ENCODE measurements at regions not wholly inside any gene's neighbourhood (a gene's known extent, or its start where the extent isn't known, plus 50 kb on each side); places are given as distances from the start of the nearest gene placed in this dataset.

DNA sequence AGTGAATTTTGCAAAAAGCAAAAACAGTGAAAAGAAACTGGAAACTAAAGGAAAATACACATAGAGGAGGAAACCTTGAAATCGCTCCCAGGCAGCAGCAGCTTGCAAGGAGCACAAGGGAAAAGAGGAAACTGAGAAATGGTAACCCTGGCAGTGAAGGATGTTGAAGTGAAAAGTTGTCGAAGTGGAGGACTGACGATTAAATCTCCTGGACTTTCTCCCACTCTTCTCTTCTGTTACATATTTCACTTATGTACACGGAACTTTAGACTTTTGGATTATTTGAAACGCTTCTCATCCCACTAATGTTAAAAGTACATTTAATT, 388.8 kb upstream of the USP15 start:
- DNase-seq (ENCODE audit: low spot score) = no peak

DNA sequence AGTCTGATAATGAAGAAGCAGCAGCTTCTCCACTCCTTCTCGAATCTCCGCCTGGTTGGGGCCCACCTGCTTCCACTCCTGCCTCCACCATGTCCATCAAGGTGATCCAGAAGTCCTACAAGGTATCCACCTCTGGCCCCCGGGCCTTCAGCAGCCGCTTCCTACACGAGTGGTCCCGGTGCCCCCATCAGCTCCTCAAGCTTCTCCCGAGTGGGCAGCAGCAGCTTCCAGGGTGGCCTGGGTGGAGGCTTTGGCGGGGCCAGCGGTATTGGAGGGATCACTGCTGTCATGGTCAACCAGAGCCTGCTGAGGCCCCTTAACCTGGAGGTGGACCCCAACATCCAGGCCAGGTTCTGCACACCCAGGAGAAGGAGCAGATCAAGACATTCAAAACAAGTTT, 381.0 kb upstream of the USP15 start:
- DNase-seq (ENCODE audit: low spot score) = no peak

DNA sequence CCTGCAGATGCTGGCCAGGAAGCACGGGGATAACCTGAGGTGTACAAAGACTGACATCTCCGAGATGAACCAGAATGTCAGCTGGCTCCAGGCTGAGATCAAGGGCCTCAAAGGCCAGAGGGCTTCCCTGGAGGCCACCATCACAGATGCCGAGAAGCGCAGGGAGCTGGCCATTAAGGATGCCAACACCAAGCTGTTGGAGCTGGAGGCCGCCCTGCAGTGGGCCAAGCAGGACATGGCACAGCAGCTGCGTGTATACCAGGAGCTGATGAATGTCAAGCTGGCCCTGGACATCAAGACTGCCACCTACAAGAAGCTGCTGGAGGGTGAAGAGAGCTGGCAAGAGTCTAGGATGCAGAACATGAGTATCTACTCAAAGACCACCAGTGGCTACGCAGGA, 380.0 kb upstream of the USP15 start:
- DNase-seq (ENCODE audit: low spot score) = no peak

DNA sequence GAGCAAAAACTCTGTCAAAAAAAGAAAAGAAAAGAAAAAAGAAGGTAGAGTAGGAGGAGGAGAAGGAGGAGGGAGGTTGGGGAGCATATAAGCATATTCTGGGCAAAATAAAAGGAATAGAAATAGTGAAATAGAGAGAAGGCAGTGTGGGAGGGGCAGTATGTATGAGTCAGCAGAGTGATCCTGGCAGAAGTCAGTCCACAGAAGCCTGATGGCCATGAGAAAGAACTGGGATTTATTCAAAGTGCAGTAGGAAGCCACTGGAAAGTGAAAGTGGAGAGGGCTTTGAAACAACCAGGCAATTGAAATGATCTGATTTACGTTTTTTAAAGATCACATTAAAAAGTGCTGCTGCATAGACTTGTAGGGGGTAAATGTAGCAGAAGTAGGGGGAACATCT, 368.6 kb upstream of the USP15 start:
- DNase-seq (ENCODE audit: low spot score) = no peak

DNA sequence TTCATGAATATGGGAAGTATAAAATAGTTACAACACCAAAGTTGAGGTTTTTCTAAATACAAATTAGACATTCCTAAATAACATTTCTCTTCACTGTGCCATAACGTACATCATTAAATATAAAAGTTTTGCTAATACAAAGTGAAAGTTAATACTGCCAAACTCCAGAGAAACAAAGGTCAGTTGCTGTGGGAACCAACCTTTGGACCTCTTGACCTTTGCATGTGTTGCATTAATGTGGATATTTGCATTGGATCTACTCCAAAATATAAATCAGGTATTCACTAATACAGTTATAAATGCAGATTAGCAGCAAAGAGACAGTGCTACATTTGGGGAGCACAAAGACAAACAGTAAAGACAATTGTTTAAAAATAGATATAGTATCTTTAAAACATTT, 366.0 kb upstream of the USP15 start:
- no peak for DNase-seq (ENCODE audit: low spot score)

DNA sequence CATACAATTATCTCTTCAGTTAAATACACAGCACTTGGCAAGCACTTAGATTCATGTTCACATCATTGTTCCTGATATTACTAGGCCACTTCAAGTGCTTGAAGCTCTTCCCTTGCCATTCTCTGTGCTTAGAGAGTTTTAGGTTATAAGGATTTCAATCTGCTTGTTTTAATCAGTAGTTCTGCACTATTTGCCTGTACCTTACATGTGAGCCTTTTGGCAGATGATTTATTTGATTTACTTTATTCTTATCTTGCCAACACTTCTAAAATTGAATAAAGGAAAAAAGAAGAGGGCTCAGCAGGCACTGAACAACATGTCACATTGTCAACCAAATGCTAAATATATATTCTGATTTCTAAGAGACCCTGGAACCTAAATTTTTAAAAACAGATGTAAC, 363.8 kb upstream of the USP15 start:
- DNase-seq (ENCODE audit: low spot score) = no peak

DNA sequence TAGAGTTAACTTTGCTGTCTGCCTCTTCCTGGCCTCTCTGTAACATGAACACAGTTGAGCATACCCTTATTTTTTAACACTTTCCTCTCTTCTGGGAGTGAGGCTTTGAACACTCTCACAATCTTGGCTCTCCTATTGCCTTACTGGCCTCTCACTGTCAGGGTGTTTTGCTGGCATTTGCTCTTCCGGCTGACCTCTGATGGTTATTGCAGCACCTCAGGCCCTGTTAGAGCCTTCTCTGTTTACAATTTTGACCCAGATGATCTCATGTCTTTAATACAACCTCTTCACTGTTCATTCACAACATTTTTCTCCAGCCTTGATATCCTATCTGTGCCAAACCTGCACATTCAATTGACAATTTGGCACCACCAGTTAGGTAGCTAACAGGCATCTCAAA, 357.8 kb upstream of the USP15 start:
- DNase-seq (ENCODE audit: low spot score) = no peak

DNA sequence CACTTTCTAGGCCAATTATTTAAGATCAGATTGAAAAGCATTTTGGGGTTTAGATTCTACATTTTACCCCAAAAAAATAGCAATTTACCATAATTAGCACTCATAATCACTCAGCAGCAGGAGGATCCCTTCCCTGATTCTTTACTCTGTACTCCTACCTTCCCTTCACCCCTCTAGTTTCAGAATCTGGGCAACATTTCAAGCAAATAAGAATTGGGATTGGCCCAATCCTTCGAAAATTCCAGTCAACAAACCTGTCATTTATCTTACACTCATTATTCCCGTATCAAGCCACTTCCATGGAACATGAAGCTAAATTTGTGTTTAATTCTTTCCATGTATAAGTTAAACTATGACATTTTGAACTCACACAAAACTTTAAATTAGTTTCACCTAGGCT, 349.1 kb upstream of the USP15 start:
- DNase-seq (ENCODE audit: low spot score) = no peak

DNA sequence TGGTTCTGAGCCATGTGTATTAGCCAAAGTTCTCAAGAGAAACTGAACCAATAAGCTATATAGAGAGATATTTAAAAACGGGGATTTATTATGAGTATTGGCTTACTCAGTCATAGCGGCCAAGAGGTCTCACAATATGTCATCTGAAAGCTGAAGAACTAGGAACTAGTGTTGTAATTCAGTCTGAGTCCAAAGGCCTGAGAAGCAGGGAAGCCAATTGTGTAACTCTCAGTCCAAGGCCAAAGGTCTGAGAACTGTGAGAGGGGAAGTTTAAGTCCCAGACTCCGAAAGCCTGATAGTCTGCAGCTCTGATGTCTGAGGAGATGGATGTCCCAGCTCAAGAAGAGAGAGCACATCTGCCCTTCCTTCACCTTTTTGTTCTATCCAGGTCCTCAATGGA, 344.8 kb upstream of the USP15 start:
- no peak for DNase-seq (ENCODE audit: low spot score)

DNA sequence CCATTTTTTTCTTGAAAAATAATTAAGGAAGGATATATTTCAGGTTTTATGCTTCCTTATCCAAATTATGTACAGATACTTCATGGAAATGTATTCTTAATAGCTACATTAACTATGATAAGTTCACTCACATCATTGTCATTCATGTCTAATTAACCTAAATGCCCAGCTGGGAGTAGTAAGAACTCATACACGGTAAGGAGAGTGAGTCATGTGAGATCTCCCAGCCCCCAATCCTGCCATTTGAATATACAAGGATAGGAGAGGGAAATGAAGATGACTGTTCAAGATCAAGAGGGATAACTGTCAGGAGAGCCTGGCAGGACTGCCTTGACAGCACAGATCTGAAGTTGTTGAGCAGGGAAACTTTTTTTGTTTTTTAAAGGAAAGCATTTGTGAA, 343.4 kb upstream of the USP15 start:
- no peak for DNase-seq (ENCODE audit: low spot score)

DNA sequence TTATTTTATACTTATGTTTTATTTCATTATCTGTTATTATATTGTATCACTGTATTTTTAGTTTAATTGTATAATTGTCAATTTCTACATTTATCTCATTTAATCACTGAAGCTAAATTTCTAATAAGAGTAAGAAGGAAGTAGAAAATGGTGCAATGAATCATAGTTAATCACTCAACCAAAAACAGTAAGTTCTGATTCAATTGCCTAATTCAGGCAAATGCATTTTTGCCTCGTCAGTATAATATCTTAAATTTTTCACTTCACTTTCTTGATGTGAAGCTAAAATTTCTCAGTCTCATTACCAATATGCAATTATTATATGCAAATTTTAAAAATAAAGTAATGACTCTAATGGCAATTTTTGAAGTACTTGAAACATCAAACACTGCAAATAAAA, 340.5 kb upstream of the USP15 start:
- DNase-seq (ENCODE audit: low spot score) = no peak

DNA sequence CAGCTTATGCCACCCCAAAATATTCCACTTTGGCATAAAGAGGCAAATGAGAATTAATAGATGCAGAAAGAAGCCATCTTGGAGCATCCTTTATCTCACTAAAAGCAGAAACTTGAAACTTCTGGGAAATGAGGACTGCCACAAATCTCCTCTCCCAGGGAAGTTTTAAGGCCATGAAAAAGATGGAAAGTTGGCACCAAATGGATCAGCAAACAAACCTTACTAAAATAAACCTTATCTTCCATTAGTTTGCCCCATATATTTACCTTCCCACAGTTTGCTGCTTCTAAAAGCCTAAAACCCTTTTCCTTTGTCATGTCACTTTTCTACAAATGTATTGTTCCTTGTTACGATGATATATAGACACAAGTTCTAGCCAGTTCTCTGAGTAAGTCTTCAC, 340.0 kb upstream of the USP15 start:
- DNase-seq (ENCODE audit: low spot score) = no peak

DNA sequence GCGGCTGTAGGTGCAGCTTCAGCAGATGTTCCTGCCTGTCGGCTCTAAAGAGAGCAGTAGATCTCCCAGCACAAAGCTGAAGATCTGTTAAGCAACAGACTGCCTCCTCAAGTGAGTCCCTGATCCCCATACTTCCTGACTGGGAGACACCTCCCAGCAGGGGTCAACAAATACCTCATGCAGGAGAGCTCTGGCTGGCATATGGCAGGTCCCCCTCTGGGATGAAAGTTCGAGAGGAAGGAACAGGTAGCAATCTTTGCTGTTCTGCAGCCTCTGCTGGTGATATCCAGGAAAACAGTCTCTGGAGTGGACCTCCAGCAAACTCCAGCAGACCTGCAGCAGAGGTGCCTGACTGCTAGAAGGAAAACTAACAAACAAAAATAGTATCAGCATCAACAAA, 337.1 kb upstream of the USP15 start:
- no peak for DNase-seq (ENCODE audit: low spot score)

DNA sequence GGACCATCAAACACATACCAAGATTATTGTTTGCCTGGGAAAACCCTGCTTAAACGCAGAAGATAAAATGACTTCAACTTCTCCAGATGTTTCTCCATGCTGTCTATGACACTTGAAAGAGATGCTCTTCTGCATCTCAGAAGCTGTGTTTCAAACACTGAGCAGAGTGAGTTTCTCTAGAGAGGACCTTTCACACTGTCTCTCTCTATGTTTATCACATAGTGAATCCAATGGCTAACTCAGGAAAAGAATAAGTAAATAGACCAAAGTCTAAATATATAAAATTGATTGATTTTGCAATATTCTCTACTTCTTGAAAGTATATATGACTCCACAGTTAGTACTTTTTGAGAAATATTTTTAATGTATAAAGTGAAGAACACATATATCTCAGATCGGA, 325.6 kb upstream of the USP15 start:
- DNase-seq (ENCODE audit: low spot score) = no peak

DNA sequence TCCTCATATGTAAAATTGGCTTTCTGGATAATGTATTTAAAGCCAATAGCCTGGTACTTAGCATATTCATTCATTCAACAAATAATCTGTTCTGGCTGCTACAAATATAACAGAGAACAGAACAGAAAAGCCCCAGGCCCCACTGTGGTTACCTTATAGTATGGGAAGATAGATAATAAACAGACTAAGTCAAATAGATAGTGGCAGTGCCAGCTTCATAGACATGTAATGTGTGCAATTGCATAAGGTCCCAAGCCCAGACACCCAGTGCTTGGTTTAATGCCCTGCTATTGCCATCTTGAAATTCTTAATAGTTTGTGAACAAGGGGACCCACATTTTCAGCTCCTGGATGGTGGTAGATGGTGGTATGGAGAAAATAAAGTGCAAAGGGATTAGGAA, 320.2 kb upstream of the USP15 start:
- DNase-seq (ENCODE audit: low spot score) = no peak

DNA sequence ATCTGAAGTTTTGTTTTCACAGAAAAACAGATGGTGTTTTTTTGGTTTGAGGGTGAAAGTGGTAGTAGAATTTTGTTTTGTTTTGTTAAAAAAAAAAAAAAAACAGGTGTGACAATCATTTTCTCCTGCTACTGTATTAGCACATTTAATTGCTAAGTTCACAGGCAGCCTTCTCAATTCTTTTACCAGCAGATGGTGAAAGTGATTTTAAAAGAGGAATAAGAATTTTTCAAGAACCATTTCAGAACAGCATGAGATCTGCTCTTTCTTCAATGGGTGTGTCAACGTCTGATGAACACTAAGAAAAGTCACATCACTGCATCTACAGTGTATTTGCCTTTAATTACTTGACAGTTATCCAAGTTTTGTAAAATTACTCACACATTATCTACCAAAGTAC, 303.7 kb upstream of the USP15 start:
- DNase-seq (ENCODE audit: low spot score) = no peak

DNA sequence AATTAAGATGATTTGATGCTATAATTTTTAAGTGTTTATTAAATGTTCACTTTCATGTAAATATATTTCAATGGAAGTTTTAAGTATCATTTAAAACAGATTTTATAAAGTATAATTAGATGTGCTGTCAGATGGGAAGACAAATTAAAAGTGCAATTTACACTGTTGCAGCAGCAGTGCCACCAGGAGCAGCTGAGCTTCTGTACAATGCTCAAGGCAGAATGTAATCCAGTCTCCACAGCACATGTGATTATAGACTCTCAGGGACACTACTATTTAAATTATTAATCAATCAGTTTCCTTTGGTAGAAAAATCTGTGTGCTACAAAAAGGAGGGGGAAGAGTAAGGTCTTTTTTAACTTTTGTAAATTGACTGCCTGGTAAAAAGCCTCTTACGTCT, 285.7 kb upstream of the USP15 start:
- DNase-seq (ENCODE audit: low spot score) = no peak

DNA sequence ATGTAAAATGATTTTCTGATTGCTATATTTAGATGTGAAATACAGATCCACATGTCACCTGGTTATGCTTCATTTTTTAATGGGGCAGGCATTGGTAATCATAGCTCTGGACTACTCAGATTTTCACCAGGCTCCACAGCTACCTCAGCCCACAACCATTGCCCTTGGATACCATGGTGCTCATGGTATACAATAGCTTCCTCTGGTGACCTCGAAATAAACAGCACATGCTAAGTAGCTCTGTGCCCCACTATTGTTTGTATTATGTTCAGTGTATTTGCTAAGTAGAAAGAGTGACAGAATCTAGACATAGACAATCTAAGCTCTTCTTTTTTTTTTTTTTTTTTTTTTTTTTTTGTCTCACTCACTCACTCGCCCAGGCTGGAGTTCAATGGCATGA, 274.4 kb upstream of the USP15 start:
- DNase-seq (ENCODE audit: low spot score) = no peak

DNA sequence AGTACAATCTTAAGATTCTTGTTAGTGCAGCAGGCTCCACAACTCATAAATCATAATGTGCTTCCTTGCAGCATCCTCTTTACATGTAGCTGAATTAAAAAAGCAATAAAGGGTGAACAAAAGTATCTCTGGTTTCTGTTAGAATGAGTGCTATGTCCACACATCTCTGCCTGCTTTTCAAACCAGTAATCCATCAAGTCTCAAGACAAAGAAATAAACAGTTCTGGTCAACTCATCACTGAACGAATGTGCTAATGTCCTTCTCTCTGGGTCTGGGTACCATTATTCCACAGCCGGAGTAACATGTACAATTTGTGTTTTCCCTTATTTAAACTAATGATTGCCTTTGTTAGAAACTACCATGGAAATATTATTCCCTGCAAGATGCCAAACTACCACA, 273.0 kb upstream of the USP15 start:
- DNase-seq (ENCODE audit: low spot score) = no peak

DNA sequence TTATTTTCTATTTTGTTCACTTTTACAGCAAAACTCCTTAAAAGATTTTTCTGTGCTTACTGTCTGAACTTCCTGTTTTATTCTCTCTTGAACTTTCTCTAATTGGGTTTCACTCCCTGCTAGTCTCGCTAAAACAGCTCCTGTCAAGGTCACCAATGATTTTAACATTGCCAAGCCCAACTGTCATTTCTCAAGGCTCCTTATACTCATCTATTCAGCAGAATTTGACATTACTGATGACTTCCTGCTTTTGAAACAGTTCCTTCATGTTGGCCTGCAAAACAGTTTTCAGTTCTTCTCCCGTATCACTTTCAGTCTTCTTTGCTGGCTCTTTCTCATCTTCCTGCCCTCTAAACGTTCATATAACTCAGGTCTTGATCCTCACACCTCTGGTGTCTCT, 268.5 kb upstream of the USP15 start:
- no peak for DNase-seq (ENCODE audit: low spot score)

DNA sequence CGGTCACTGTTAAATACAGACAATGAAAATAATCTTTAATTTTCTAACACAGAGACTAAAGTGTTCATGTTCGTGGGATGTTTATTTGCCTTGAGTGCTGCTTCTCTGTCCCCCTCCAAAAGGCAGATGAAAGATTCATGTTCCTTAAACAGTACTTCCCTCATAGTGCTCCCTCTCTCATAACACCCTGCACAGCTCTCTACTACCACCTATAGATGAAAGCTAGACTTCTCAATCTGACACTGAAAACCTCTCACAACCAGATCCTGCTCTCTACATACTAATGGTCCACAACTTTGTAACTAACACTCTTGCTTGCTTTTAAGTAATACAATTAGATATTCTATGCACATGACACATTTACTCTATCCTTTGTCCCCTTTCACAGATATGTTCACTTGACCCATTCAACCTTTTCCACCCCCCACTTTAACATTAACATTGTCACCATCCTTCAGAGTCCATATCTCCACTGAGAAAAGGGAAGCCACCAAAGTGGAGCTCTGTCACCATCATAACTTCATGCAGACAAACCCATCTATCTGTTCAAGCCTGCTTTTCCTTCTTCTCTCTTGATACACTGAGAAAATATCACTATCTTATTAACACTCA, 266.4 kb upstream of the USP15 start:
- peak; percentile 25 for DNase-seq (ENCODE audit: low spot score)

DNA sequence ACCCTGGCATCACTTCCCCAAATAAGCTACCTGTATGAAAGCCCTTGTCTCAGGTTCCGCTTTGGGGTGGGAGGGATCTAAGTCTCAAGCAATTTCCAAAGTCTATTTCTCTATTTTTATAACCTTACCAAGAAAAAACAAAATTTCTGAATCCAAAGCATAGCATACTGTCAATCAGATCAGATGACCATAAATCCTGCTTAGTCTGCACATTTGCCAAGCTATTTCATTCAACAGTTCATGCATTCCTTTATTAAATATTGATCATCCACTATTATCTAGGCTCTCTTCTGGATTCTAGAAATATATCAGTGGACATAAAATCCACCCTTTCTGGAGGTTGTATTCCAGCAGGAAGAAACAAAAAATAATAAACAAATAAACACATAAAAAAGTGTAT, 263.5 kb upstream of the USP15 start:
- DNase-seq (ENCODE audit: low spot score) = no peak

DNA sequence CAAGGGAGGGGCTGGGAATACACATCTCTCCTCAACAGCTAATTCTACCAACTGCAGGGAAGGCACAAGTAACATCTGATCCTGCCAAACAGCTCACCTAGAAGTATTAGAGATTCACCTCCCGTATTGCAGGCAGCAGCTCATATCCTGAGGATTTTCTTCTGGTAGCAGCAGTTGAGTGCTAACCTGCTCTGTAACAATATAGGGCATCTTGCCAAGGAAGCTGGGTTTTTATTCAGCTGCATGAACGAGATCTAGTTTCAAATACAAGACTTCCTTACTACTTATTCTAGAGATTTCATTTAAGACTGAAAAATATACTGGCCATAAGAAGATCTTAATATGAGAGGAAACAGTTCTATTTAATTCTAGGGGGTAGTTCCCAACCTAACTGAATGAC, 261.4 kb upstream of the USP15 start:
- no peak for DNase-seq (ENCODE audit: low spot score)

DNA sequence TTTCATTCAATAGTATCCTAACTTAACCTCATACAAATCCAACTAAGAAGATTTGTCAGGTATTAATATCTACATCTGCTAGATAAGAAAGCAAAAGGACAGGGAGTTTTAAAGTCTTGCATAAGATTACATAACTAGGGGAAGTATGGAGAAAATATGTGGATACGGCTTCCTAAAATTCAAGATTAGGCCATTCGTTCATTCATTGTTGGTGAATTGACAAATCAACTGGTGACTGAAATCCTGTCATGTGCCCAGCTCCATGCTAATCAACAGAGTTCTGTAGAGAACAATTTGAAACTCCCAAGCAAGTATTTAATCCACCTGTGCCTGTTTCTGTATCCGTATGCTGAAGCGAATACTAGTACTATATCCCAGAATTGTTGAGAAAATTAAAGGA, 260.9 kb upstream of the USP15 start:
- no peak for DNase-seq (ENCODE audit: low spot score)

DNA sequence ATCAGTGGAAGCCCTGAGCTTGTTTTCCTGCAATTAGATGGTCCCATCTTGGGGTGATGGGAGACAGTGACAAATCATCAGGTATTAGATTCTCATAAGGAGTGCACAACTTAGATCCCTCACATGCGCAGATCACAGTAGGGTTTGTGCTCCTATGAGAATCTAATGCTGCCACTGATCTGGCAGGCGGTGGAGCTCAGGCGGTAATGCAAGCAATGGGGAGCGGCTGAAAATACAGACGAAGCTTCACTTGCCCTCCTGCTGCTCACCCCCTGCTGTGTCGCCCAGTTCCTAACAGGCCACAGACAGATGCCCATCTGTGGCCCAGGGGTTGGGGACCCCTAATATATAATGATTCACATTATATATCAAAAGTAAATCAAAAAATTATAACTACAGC, 258.8 kb upstream of the USP15 start:
- DNase-seq (ENCODE audit: low spot score) = no peak
